DMS79 treated with DMSO at 0.1 percent for 48 hours (cell line): ENCODE measurements at regions not wholly inside any gene's neighbourhood (a gene's known extent, or its start where the extent isn't known, plus 50 kb on each side); places are given as distances from the start of the nearest gene placed in this dataset.
"Not testable (repeated sequence)": the region's sequence is repeated elsewhere in the genome, so short reads cannot be mapped to it uniquely, and the experiment has no call there.

Source experiments
- DNase-seq: peaks from one replicate; lab custom pipeline; 2025; lab: John Stamatoyannopoulos, UW

DNA sequence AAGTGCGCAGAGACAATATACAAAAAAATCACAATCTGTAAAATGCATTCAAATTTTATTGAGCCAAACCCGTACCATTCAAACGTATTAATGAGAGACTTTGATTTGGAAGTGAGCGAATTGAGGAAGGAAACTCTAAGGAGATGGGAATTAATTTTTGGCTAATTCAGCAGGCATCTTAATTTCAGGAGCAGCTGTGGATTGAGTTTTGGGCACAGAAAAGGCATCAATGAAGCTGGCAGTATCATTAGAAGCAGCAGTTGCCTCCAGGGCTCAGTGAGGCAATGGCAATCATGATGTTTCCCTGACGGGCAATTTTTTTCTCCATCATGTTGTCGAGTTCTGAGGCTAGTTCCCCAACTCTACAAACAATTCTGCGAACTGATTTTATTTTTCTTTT, 2041.6 kb downstream of the NCAM2 start:
- no peak for DNase-seq

DNA sequence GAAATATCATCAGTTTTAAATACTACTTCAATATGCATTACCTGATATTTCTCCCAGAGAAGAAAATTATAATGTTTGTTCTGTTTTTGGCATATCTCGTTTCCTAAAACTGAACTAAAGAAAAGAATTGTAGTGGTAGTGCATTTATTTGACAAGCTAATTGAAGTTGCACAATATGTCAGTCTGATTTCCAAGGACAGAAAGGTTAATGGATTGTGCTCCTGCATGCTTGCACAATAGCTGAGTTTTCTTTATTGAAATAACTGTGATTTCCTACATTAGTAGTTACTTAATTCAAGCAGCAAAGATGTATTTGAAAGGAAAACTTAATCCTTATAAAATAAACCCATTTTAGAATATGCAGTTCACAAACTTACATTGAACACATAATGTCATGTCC, 2047.7 kb downstream of the NCAM2 start:
- DNase-seq: no peak

DNA sequence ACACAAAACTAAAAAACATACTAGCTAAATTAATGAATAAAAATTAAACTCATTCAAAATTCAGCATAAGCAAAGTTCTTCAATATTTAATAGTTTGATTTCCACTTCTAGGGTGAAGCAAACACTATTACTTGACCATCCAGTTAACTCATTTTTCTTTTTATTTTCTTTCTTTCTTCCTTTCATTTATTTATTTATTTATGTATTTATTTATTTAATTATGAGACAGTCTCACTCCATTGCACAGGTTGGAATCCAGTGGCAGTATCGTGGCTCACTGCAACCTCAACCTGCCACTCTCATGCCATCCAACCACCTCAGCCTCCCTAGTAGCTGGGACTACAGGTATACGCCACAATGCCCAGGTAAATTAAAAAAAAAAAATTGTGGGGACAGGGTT, 2069.5 kb downstream of the NCAM2 start:
- no peak for DNase-seq

DNA sequence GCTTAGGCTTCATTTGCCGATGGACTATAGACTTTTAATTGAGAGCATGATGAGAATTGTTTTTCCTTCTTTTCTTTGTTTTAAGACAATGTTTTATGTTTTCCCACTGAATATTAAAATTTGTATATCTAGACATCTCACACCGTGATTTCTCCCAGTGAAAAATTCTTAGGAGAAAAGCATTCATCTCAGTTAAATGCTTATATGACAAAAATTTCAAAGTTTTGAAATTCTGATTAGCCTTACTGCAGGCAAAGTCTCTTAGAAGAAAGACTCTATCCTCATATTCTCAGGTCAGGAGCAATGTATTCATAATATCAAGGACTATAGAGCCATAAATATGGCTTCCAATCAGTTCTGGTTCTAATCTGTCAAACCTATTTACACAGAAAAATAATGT, 2085.0 kb downstream of the NCAM2 start:
- no peak for DNase-seq

DNA sequence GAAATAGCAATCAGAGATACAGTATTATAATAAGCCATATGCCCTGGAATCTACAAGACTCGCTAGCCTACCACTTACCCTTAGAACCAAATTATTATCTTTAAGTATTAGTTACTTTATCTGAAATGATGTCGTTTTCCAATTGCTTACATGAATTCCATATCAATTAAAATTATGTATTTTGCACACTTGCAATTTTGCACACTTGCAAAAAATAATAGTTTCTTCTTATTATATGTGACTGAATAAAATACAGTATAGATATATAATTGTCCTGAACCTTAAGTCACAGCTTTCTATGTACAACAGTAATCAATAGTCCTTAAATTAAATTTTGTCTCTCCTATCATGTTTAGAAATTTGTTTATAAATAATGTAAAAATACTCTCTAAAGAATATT, 2095.1 kb downstream of the NCAM2 start:
- DNase-seq: no peak

DNA sequence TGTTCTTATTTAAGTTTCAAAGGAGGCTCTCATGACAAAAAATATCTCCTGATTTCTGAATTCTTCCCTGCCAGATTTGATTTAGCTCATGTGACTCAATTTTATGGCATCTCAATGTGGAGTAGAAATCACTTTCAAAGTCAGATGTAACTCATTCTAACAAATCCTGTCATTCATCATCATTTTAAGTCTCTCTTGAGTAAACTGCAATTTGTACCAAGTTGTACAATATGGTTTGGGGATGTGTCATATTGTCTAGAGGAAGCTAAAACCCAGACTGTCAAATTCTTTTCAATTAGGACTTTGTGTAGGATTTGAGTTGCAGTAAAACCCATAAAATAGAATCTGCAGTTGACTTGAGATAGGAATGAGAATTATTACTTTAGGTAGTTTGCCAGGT, 2101.0 kb downstream of the NCAM2 start:
- DNase-seq: no peak

DNA sequence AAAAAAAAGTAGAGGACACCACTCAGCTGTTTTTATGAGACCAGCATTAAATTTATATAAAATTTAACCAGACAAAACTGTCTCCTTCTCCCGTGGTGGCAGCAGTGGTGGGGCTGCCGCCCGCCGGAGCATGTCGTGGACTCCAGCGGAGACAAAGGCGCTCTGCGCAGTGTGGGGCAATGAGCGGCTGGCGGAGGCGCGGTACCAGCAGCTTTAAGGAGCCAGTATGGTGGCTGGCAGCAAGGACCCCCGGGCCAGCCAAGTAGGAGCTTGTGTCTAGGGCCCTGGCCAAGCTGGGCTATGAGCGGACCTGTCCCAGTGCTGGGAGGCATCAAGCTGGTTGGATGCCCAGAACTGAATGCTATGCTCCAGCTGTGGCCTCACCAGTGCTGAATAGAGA, 2102.9 kb downstream of the NCAM2 start:
- DNase-seq: no peak

DNA sequence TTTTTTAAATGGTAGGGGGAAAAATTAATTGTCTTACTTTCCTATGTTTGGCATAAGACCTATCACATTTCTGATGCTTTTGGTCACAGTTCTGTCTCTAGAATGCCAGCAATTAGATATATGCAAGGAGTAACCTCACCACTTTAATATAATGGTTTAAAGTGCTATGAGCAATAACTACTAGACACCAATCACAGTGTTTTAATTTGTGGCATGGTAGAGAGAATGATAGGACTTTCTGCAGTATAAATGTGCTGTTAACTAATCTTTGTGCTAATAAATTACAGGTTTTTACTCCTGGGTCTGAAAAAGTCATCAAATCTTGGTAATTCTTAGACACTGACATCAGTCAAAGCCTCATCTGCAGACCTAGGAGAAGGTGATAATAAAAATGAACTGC, 2110.3 kb downstream of the NCAM2 start:
- DNase-seq: no peak

DNA sequence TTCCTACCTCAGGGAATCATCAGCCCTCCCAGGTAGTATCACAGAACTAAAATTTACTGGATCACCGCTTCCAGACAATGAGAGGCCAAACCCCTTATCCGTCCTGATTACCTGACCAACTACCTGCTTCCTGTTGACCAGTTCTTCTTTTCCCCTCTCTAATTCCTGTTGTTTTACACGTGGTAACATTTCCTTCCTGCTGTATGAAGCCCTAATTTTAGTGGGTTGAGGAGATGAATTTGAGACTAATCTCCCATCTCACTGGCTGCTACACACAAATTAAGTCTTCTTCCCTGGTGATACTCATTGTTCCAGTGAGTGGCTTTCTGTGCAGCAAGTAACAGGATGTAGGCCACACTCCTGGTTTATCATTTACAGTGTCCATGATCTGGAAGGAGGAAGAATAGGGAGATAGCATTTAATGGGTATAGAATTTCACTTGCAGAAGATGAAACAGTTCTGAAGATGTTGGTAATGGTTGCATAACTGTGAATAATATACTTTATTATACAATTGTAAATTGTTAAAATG, 2112.9 kb downstream of the NCAM2 start:
- DNase-seq: no peak

DNA sequence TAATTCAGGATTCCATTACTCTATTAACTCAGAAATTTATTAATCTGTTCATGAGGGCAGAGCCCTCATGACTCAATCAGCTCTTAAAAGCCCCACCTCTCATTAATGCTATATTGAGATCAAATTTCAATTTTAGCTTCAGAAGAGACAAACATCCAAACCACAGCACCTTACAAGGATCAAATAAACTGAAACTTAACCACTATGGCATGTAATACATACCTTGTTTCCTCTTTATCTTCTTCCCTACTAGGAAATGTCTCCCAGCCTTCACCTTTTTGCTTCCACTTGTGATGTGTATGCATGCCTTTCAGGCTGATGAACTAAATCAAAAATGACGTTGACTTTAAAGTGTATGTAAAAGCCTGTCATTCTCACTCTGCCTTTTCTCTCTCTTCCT, 2121.3 kb downstream of the NCAM2 start:
- DNase-seq: no peak

DNA sequence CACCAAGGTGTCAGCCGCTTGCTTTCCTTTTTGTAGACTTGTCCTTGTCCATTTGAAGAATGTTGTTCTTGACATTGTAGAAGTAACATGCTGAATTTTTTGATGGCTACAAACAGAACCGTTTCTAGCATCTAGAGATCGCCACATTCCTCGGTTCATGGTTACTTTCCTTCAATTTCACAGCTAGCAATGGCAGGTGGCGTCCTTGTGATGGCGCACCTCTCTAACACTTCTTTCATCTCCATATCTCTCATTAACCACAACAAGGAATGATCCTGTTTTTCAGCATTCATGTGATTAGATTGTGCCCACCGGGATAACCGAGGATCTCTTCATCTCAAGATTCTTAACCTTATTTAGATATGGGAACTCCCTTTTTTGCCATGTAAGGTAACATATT, 2129.8 kb downstream of the NCAM2 start:
- no peak for DNase-seq

DNA sequence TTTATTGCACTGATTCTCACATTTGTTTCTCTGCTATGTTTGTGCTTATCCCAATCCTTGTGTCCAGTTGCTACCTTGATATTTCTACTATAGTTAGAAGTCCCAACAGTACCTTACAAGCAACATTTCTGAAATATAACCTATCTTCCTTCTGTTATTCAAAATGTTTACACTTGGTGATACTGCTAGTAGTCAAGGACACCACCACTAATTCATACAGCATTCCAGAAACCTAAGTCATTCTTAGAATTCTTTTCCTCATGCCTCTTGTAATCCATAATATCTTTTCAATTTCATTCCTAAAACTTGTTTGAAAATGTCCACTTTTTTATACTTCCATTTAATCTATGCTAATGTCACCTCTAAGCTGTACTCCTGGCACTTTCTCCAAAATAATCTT, 2132.1 kb downstream of the NCAM2 start:
- no peak for DNase-seq

DNA sequence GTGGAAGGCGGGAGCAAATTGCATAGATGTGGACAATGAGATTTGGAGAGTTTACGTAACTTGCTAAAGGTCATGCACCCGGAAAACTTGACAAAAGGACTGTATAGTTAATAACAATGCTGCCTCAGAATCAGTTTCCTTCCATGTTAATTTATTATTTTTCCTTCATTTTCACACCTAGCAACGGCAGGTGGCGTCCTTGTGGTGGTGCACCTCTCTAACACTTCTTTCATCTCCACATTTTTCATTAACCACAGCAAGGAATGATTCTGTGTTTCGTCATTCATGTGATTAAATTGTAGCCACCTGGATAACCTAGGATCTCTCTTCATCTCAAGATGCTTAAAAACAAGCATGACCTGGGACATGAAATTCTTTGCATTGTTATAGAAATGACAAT, 2133.0 kb downstream of the NCAM2 start:
- no peak for DNase-seq

DNA sequence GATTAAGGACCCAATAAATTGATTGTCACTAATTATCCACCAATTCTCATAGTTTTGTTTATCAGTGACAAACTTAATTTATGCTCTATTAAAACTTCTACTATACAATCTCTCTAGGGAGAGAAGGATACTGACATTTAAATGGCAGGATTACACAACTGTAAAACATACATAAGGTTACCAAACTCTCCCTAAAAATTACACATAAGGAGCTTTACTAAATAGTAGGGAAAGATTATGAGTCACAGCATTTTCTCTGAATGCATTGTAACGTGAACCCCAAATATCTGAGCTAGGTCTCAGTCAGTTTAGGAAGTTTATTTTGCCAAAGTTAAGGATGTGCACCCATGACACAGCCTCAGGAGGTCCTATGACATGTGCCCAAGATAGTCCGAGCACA, 2140.6 kb downstream of the NCAM2 start:
- DNase-seq: no peak

DNA sequence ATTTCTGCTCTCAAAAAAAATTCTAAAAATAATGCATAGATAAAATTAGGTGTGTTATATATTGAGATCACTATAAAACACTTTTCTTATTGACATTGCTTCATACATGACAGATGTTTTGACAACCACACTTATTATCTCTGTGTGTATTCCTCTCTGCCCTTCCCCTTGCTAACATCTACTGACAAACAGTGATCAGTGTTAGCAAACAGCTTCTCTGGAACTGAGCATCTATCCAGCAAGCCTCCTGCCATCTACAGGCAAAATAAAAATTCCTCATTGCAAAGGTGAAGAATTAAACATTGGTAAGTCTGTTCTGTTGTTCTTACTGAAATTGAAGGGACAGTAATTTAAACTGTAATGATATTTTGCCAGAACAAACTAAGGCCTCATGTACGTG, 2153.9 kb downstream of the NCAM2 start:
- DNase-seq: no peak

DNA sequence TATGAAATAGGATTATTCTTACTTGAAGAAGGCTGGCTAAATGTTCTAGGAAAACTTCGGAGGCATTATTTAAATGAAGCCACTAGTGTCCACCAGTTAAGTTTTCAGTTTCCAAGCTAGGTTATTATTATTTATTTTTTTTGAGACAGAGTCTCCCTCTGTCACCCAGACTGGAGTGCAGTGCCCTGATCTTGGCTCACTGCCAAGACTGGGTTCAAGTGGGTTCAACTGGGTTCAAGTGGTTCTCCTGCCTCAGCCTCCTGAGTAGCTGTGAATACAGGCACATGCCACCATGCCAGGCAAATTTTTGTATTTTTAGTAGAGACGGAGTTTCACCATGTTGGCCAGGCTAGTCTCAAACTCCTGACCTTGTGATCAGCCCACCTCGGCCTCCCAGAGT, 2155.6 kb downstream of the NCAM2 start:
- DNase-seq: not testable (repeated sequence)

DNA sequence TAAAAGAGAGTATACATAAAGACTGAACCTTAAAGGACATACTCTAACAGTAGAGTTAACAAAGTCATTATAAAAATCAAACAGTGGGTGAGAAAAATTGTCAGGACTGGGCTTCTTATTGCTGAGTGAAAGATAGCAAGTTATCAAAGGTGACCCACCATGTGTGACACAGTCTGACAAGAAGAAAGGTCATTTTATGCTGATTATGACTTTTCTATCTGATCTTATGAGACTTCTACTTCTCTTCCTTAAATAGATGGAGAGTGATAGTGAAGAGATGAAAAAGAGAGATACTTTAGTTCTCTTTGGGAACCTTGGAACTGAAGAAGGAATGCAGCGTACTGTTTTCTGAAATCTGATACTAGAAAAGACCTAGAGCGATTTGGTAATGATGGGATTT, 2157.1 kb downstream of the NCAM2 start:
- DNase-seq: no peak

DNA sequence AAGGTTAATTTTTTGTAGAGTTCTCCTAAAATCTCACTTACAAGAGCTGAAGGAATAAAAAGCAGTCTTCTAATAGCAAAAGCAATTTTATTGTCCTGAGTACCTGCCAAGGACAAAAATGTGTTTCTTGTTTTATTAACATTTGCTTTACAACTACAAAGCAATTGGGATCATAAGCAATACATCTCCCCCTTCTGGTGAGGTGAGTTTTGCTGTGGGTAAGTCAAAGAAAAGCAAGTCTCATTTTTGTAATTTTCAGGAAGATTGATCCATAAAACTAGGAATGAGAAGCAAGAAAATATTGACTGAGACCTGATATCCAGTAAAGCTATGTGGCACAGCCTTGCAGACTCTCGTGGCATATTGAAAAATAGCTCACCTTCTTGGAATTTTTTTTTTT, 2162.7 kb downstream of the NCAM2 start:
- DNase-seq: no peak

DNA sequence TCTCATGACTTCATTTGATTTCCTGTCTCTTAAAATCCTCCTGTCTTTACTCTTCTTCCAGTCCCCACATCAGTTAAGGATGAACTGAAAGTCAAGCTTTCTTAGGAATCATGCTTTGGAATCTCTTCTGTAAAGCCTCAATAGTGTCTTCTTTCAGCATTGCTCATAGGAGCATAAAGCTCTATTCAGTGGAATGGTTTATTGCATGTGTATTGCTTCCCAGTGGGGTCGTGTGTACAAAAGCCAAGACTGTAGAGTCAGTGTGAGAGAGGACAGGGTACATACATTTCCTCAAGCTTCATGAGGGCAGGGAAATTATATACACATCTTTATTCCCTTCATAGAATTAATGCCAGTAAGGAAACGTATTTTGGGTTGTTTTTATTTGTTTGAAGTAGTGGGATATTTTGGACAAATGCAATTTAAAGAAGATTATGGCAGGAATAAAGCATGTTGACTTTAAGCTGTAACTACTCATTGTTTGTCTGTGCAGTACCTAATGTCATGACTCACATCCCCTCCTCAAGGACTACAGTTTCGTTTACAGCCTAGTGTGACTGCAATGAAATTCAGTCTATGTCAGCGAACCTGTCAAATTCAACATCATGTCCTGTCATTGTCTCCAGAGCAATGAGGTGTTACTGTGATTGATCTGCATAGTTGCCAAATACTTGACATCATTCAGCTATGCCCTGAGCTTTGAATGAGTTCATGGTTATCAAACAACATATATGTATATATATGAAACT, 2164.2 kb downstream of the NCAM2 start:
- no peak for DNase-seq
